GM10266 (cell line): ENCODE measurements at regions not wholly inside any gene's neighbourhood (a gene's known extent, or its start where the extent isn't known, plus 50 kb on each side); places are given as distances from the start of the nearest gene placed in this dataset.
"Not testable (repeated sequence)": the region's sequence is repeated elsewhere in the genome, so short reads cannot be mapped to it uniquely, and the experiment has no call there.

Experiments used
- DNase-seq: peaks from one replicate; pipeline ENCODE4 v3.0.0; 2012; ENCODE audit errors: extremely low spot score
- TF ChIP-seq, protein P1 (sequence below): IDR thresholded peaks from 2 replicates; pipeline ENCODE4 v1.5.1; 2012; ENCODE audit warnings: mild to moderate bottlenecking, low read depth; ENCODE audit not compliant: control insufficient read depth, insufficient read depth; ENCODE audit errors: missing control alignments

DNA sequence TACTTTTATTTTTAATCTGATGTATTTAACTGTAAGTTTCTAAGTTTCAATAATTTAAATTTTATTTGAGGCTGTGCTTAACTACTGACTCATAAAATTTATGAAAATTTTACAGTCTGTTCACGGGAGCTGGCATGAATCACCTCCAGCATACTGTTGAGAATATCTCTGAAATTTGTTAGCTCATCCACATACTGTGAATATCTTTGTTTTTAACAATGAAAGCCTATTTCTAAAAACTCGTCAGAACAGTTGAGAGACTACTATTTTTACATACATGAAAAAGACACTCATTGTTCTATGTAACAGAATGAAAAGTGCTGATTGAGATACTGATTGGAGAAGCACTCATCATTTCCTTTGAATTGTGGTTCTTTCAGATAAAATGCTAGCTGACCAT lies 749.3 kb downstream of the TENT5A start:
- DNase-seq: no peak
- TF ChIP-seq, protein P1, sequence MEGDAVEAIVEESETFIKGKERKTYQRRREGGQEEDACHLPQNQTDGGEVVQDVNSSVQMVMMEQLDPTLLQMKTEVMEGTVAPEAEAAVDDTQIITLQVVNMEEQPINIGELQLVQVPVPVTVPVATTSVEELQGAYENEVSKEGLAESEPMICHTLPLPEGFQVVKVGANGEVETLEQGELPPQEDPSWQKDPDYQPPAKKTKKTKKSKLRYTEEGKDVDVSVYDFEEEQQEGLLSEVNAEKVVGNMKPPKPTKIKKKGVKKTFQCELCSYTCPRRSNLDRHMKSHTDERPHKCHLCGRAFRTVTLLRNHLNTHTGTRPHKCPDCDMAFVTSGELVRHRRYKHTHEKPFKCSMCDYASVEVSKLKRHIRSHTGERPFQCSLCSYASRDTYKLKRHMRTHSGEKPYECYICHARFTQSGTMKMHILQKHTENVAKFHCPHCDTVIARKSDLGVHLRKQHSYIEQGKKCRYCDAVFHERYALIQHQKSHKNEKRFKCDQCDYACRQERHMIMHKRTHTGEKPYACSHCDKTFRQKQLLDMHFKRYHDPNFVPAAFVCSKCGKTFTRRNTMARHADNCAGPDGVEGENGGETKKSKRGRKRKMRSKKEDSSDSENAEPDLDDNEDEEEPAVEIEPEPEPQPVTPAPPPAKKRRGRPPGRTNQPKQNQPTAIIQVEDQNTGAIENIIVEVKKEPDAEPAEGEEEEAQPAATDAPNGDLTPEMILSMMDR: no peak

DNA sequence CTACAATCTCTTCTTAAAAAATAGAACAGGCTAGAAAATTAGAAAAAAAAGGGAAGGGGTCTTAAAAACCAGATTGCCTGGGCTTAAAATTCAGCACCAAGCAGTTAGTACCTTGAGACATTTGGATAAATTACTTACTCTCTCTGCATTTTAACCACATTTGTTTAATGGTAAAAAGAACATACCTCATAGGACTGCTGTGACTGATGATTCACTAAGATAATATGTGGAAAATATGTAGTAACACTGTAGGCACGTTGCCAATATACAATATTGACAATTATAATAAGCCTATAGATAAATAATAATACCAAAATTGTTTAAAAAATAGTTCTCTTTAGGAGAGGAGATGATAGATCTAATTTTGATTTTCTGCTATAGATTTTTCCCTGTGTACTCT lies 750.4 kb downstream of the TENT5A start:
- TF ChIP-seq, protein P1: no peak
- no peak for DNase-seq

DNA sequence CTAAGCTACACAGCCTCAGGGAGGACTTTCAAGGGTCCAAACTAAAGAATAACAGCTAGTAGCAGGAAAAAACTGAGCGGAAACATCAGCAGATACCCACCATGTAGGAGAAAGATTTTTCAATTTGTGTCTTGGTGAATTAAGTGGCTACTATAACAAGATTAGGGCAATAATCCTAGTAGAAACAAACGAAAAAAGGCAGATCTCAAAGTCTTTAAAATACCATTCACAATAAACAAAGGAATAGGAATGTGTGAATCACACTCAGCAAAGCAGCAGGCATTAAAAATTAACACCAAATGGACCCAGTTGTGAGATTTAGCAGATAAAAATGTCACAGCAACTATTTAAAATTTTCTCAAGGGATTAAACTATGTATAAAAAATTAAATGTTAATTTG lies 761.2 kb downstream of the TENT5A start:
- TF ChIP-seq, protein P1: no peak

DNA sequence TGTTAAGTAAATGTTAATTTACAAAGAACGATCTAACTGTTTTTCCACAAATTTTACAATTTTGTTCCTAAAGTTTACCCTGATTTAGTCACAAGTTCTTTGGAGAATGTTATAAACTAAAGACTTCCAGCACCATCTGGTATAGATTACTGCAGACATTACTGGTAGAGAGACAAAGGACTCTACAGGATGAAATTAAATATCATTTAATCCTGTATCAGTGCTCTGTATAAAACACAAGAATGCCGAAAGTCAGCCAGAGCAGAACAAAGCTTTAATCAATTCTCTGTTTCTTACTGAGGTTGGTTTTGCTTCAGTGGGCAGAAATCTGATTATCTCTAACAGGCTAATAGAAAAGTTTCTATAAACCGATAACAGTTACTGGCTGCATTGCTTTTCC lies 763.6 kb downstream of the TENT5A start:
- no peak for DNase-seq
- TF ChIP-seq, protein P1: no peak

More for the DNA sequence above, 761.2 kb downstream of the TENT5A start:
- DNase-seq: no peak

DNA sequence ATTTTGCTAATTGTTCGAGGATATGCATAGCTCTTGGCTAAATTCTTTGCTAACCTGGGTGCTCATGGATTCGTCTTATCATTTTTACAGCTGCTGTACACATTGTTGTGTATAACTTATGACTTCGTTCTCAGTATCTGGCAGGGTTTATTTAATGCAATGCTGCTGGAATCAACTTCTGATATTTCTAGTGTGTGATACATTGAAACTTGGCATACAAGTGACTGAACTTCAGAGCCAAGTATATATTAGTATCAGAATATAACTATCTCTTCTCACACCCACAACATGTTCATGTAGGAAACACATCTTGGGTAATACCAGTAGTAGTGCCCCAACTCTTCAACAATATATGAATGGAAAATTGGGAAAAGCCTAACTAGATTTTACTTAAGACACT lies 764.2 kb downstream of the TENT5A start:
- TF ChIP-seq, protein P1: no peak

DNA sequence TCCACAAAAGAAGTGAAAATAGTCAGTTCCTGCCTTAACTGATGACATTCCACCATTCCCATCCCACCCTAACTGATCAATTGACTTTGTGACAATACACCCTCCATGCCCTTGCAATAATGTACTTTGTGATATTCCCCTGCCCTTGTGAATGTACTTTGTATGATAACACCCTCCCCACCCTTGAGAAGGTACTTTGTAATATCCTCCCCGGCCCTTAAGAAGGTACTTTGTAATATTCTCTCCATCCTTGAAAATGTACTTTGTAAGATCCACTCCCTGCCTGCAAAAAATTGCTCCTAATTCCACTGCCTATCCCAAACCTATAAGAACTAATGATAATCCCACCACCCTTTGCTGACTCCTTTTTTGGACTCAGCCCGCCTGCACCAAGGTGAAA lies 771.3 kb downstream of the TENT5A start:
- DNase-seq: not testable (repeated sequence)

More for the DNA sequence above, 764.2 kb downstream of the TENT5A start:
- DNase-seq: no peak

DNA sequence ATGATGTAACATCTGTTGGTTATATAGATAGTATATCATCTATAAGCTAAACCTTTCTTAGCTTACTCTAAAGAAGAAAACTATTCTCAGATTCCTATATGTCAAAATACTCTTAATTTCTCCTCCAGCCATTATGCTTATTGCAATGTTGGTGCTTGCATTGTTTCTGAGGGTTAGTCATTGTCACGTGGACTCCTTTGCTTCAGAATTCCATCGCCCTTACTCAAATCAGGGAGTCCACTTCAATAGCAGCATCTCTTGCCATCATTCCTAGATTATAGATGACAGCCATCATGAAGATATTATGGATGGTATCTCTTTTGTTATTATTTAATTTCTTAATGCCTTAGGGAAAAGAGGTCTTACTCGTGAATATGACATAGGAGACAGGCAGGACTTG lies 776.1 kb downstream of the TENT5A start:
- TF ChIP-seq, protein P1: no peak
- DNase-seq: no peak

DNA sequence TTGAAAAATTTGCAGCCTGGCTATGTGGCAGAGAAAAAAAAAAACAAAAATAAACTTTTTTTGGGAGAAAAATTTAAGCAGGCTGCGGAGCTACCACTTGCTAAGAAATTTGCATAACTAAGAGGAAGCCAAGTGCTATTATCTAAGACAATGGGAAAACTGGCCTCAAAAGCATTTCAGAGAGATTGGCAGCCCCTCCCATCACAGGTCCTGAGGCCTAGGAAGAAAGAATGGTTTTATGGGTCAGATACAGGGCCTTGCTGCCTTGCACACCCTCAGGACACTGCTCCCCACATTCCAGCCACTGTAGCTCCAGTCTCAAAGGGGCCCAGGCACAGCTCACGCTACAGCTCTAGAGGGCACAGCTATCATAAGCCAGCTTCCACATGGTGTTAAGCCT lies 777.9 kb downstream of the TENT5A start:
- no peak for DNase-seq
- TF ChIP-seq, protein P1: no peak
